ENCODE measurements at regions not wholly inside any gene's neighbourhood (a gene's known extent, or its start where the extent isn't known, plus 50 kb on each side); places are given as distances from the start of the nearest gene placed in this dataset.

DNA sequence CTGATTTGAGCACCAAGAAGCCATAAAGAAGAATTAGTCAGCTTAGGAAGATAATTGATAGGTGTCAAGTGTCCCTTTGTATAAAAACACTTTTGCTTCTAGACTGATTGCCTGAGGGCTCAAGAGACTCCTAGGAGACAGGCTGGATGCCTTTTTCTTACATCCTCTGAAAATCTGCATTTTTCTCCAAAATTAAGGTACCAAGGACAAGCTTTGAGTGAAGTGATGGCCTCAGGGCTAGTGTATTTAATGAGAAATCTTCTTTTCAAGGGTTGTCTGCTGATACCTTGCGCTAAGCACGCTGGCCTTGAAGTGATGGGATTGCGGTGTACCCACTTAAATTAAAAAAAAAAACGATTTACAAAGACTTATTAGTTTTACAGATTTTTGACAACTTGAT is 304.0 kb downstream of the TLR4 start:
- DNase-seq (ENCODE audit: low read depth, low spot score), result no peak
- H3K4me3 Mint-ChIP-seq, result no peak overlapping the region
- no peaks in the 10 kb centered on the region for H3K9me3 Mint-ChIP-seq
- H3K36me3 Mint-ChIP-seq (ENCODE audit: low read depth), result no peaks in the 10 kb centered on the region
- H3K4me1 Mint-ChIP-seq, result peaks cover 12% of the 10 kb centered on the region
- H3K27me3 Mint-ChIP-seq (ENCODE audit: low read depth), result peaks cover 4% of the 10 kb centered on the region
- H3K27ac Mint-ChIP-seq (ENCODE audit: unreplicated experiment), result no peak overlapping the region
- TF ChIP-seq, protein P1, sequence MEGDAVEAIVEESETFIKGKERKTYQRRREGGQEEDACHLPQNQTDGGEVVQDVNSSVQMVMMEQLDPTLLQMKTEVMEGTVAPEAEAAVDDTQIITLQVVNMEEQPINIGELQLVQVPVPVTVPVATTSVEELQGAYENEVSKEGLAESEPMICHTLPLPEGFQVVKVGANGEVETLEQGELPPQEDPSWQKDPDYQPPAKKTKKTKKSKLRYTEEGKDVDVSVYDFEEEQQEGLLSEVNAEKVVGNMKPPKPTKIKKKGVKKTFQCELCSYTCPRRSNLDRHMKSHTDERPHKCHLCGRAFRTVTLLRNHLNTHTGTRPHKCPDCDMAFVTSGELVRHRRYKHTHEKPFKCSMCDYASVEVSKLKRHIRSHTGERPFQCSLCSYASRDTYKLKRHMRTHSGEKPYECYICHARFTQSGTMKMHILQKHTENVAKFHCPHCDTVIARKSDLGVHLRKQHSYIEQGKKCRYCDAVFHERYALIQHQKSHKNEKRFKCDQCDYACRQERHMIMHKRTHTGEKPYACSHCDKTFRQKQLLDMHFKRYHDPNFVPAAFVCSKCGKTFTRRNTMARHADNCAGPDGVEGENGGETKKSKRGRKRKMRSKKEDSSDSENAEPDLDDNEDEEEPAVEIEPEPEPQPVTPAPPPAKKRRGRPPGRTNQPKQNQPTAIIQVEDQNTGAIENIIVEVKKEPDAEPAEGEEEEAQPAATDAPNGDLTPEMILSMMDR (conservative IDR thresholded peaks at IDR 0.05), result no peak

DNA sequence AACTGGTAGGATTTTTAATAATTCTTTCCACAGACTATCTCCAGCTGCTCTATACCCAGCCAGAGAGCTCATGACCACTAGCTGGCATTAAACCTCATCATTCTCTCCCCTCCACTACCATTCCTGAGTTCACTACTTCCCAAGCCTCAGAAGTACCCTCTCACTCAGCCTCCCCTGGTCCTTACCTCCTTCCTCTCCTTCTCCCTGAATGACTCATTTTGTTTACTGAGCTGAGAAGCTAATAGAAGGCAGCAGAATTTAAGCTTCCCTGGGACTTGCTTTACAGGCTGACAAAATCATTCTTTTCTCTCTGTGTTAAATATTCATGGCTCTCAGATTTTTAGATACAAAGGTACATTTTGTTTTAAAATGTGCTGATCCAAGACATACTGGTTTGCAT is 305.4 kb downstream of the TLR4 start:
- DNase-seq (ENCODE audit: low read depth, low spot score), result no peak

DNA sequence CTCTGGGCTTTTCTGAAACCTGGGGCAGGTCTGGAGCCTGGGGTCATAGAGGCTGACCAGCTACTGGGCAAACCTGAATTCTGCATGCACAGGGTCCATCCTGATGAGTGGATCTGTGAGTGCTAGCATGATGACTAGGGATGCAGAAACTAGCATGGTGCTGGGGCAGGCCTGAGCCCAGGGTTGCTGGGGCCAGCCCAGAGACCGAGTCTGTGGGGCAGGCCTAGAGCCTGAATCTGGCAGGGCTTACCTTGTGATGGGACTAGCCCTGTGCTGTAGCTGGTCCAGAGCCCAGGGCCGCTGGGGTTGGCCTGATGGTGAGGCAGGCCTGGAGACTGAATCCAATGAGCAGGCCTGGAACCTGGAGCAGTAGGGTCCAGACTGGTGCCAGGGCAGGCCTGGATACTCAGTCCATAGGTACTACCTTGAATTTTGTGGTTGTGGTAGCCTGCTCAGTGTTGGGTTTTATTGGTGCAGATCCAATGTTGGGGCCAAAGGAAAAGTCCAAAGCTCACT is 313.5 kb downstream of the TLR4 start:
- no peak overlapping the region for H3K27ac Mint-ChIP-seq (ENCODE audit: unreplicated experiment)
- no peak overlapping the region for H3K4me3 Mint-ChIP-seq
- peaks cover 3% of the 10 kb centered on the region for H3K9me3 Mint-ChIP-seq
- H3K27me3 Mint-ChIP-seq (ENCODE audit: low read depth), result peaks cover 4% of the 10 kb centered on the region
- H3K36me3 Mint-ChIP-seq (ENCODE audit: low read depth), result no peaks in the 10 kb centered on the region
- DNase-seq (ENCODE audit: low read depth, low spot score), result no peak
- no peaks in the 10 kb centered on the region for H3K4me1 Mint-ChIP-seq
- TF ChIP-seq, protein P1 (conservative IDR thresholded peaks at IDR 0.05), result no peak

More for the DNA sequence above, 305.4 kb downstream of the TLR4 start:
- no peaks in the 10 kb centered on the region for H3K9me3 Mint-ChIP-seq
- no peak overlapping the region for H3K4me3 Mint-ChIP-seq
- TF ChIP-seq, protein P1 (conservative IDR thresholded peaks at IDR 0.05), result no peak
- H3K27me3 Mint-ChIP-seq (ENCODE audit: low read depth), result peaks cover 8% of the 10 kb centered on the region
- peak overlapping the region; percentile 10 for H3K27ac Mint-ChIP-seq (ENCODE audit: unreplicated experiment)
- peaks cover 12% of the 10 kb centered on the region for H3K4me1 Mint-ChIP-seq
- H3K36me3 Mint-ChIP-seq (ENCODE audit: low read depth), result no peaks in the 10 kb centered on the region

DNA sequence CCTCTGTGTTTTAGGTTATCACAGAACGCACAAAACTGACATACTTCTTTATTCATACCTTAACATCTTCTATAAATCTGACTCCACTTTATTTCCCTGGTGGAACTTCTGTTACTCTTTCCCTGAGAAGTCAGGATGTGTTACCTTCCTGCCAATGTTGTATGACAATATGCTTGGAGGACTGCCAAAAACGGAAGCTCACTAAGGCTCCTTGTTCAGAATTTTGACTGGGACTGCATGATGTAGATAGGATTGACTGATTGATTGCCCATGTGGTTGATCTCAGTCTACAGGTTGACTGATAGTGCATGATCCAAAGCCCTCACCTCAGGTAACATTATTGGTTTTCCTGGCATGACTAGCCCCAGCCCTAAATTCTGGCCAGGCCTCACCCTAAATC is 319.4 kb downstream of the TLR4 start:
- no peak for DNase-seq (ENCODE audit: low read depth, low spot score)
- Mint-ChIP-seq H3K27ac (ENCODE audit: unreplicated experiment) (no peak overlapping the region), H3K9me3 (peaks cover 3% of the 10 kb centered on the region), H3K4me3 (no peak overlapping the region), H3K4me1 (no peaks in the 10 kb centered on the region), H3K27me3 (ENCODE audit: low read depth) (no peaks in the 10 kb centered on the region), H3K36me3 (ENCODE audit: low read depth) (no peaks in the 10 kb centered on the region)
- TF ChIP-seq, protein P1 (conservative IDR thresholded peaks at IDR 0.05), result no peak

DNA sequence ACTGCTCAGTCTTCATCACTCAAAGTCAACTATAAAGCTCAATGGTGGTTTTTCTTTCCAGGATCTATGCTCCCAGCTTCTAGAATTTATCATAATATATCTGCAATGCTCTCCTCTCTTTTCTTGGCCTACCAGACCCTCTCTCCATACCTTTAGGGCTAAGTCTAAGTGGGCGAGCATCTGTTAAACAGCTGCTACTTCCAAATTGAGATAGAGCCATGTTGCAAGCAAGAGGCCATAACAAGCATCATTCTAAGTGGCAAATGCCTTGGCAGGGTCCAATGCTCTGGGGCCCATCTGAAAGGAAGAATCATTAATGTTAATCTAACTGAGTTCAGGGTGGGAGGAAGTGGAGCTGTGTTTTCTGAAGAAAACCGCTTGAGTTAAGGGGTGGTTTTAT is 324.0 kb downstream of the TLR4 start:
- Mint-ChIP-seq H3K9me3 (peaks cover 9% of the 10 kb centered on the region), H3K4me1 (no peaks in the 10 kb centered on the region), H3K36me3 (ENCODE audit: low read depth) (no peaks in the 10 kb centered on the region)

More for the DNA sequence above, 324.0 kb downstream of the TLR4 start:
- no peak for DNase-seq (ENCODE audit: low read depth, low spot score)
- no peak overlapping the region for H3K27ac Mint-ChIP-seq (ENCODE audit: unreplicated experiment)
- TF ChIP-seq, protein P1 (conservative IDR thresholded peaks at IDR 0.05), result no peak
- H3K4me3 Mint-ChIP-seq, result no peak overlapping the region
- peaks cover 31% of the 10 kb centered on the region for H3K27me3 Mint-ChIP-seq (ENCODE audit: low read depth)
